ENCODE measurements at regions not wholly inside any gene's neighbourhood (a gene's known extent, or its start where the extent isn't known, plus 50 kb on each side); places are given as distances from the start of the nearest gene placed in this dataset.

GRCh38 chr4:43360296-43360695, 467.8 kb downstream of the GRXCR1 start:
- CTCF ChIA-PET (ENCODE audit: unreplicated experiment), result no interaction called here

GRCh38 chr4:43362875-43363636, 470.5 kb downstream of the GRXCR1 start:
- Histone ChIP-seq H3K4me1 (ENCODE audit: insufficient read depth, low read length, poor library complexity, severe bottlenecking) (no peaks in the 10 kb centered on the region), H3K4me3 (ENCODE audit: low read depth, low read length, poor library complexity, severe bottlenecking) (no peak overlapping the region), H3K27ac (ENCODE audit: low read depth, low read length, poor library complexity, severe bottlenecking) (no peak overlapping the region), H3K4me2 (ENCODE audit: low read length) (no peak overlapping the region), H3K36me3 (ENCODE audit: insufficient read depth, low read length) (no peaks in the 10 kb centered on the region), H4K20me1 (ENCODE audit: insufficient read depth, low read length) (no peaks in the 10 kb centered on the region), H2AFZ (ENCODE audit: low read length) (no peak overlapping the region), H3K9me3 (ENCODE audit: low read length) (no peaks in the 10 kb centered on the region), H3K9me2 (ENCODE audit: insufficient read depth, low read length) (no peaks in the 10 kb centered on the region), H3K79me2 (ENCODE audit: insufficient read depth, low read depth, low read length) (no peaks in the 10 kb centered on the region)
- no peak for DNase-seq (ENCODE audit: low spot score)
- ChIA-PET POLR2A (interaction anchor here (0.6 kb wide), 1 partner anchor 57 kb away, joined by 5 read pairs; no protein-coding TSS in a partner anchor), CTCF (ENCODE audit: unreplicated experiment) (no interaction called here)
- intact Hi-C loops (cut with micrococcal nuclease; ENCODE audit: unreplicated experiment), result no loop called here
- BruUV-seq (replicated peaks), result no TSS peak
- no peak for TF ChIP-seq EZH2phosphoT487 (IDR thresholded peaks at IDR 0.05; ENCODE audit: borderline replicate concordance, low read depth, low read length)
- TF ChIP-seq CTCF (conservative IDR thresholded peaks at IDR 0.05; ENCODE audit: low read length), result no peak

More at GRCh38 chr4:43360296-43360695, 467.8 kb downstream of the GRXCR1 start:
- intact Hi-C loops (cut with micrococcal nuclease; ENCODE audit: unreplicated experiment), result no loop called here
- H3K36me3 ChIP-seq (ENCODE audit: insufficient read depth, low read length), result no peaks in the 10 kb centered on the region
- H4K20me1 ChIP-seq (ENCODE audit: insufficient read depth, low read length), result no peaks in the 10 kb centered on the region
- no peaks in the 10 kb centered on the region for H3K9me2 ChIP-seq (ENCODE audit: insufficient read depth, low read length)
- TF ChIP-seq CTCF (conservative IDR thresholded peaks at IDR 0.05; ENCODE audit: low read length), result no peak
- no peak for TF ChIP-seq EZH2phosphoT487 (IDR thresholded peaks at IDR 0.05; ENCODE audit: borderline replicate concordance, low read depth, low read length)
- no TSS peak for BruUV-seq (replicated peaks)
- no peak overlapping the region for H3K27ac ChIP-seq (ENCODE audit: low read depth, low read length, poor library complexity, severe bottlenecking)
- no peak overlapping the region for H3K4me3 ChIP-seq (ENCODE audit: low read depth, low read length, poor library complexity, severe bottlenecking)
- H3K79me2 ChIP-seq (ENCODE audit: insufficient read depth, low read depth, low read length), result no peaks in the 10 kb centered on the region
- H3K9me3 ChIP-seq (ENCODE audit: low read length), result no peaks in the 10 kb centered on the region
- POLR2A ChIA-PET, result interaction anchor here (0.6 to 1.4 kb wide), 4 partner anchors 10 to 56 kb away, joined by 3 to 4 read pairs (median 3); no protein-coding TSS in a partner anchor
- H2AFZ ChIP-seq (ENCODE audit: low read length), result no peak overlapping the region
- no peak for DNase-seq (ENCODE audit: low spot score)
- no peaks in the 10 kb centered on the region for H3K4me1 ChIP-seq (ENCODE audit: insufficient read depth, low read length, poor library complexity, severe bottlenecking)
- no peak overlapping the region for H3K4me2 ChIP-seq (ENCODE audit: low read length)

- H3K9me3 ChIP-seq (ENCODE audit: low read length), result no peaks in the 10 kb centered on the region
- H2AFZ ChIP-seq (ENCODE audit: low read length), result no peak overlapping the region
- no peak for DNase-seq (ENCODE audit: low spot score)
- H3K4me3 ChIP-seq (ENCODE audit: low read depth, low read length, poor library complexity, severe bottlenecking), result no peak overlapping the region
- H3K79me2 ChIP-seq (ENCODE audit: insufficient read depth, low read depth, low read length), result no peaks in the 10 kb centered on the region
- no TSS peak for BruUV-seq (replicated peaks)
- H3K9me2 ChIP-seq (ENCODE audit: insufficient read depth, low read length), result no peaks in the 10 kb centered on the region
- H4K20me1 ChIP-seq (ENCODE audit: insufficient read depth, low read length), result no peaks in the 10 kb centered on the region
- ChIA-PET POLR2A (no interaction called here), CTCF (ENCODE audit: unreplicated experiment) (no interaction called here)
- intact Hi-C loops (cut with micrococcal nuclease; ENCODE audit: unreplicated experiment), result no loop called here
- no peaks in the 10 kb centered on the region for H3K36me3 ChIP-seq (ENCODE audit: insufficient read depth, low read length)
- no peak for TF ChIP-seq EZH2phosphoT487 (IDR thresholded peaks at IDR 0.05; ENCODE audit: borderline replicate concordance, low read depth, low read length)
- TF ChIP-seq CTCF (conservative IDR thresholded peaks at IDR 0.05; ENCODE audit: low read length), result no peak
- H3K4me2 ChIP-seq (ENCODE audit: low read length), result no peak overlapping the region
- H3K27ac ChIP-seq (ENCODE audit: low read depth, low read length, poor library complexity, severe bottlenecking), result no peak overlapping the region
- no peaks in the 10 kb centered on the region for H3K4me1 ChIP-seq (ENCODE audit: insufficient read depth, low read length, poor library complexity, severe bottlenecking)
These were observed 476.6 kb downstream of the GRXCR1 start for GRCh38 chr4:43369036-43369594.
